ENCODE measurements at regions not wholly inside any gene's neighbourhood (a gene's known extent, or its start where the extent isn't known, plus 50 kb on each side); places are given as distances from the start of the nearest gene placed in this dataset.

GRCh38 chr1:232218955-232219865, 410.7 kb downstream of the SIPA1L2 start:
- H3K27ac ChIP-seq (ENCODE audit: low read depth in 1 of 2, low read length in 2 of 2), result no peak overlapping the region
- no peaks in the 10 kb centered on the region for H3K36me3 ChIP-seq (ENCODE audit: control insufficient read depth in 1 of 2, insufficient read depth in 2 of 2, low read length in 1 of 2)
- intact Hi-C loops (cut with DNase I), result no loop called here
- ATAC-seq (ENCODE audit: low FRiP score), result no peak
- DNase-seq, result no peak
- H3K9me3 ChIP-seq (ENCODE audit: control insufficient read depth, low read length), result no peaks in the 10 kb centered on the region
- H3K27me3 ChIP-seq (ENCODE audit: control insufficient read depth in 1 of 2, insufficient read depth in 2 of 2, low read length in 1 of 2), result no peaks in the 10 kb centered on the region
- no peak overlapping the region for H3K4me3 ChIP-seq (ENCODE audit: low read length in 2 of 2)
- no peaks in the 10 kb centered on the region for H3K4me1 ChIP-seq (ENCODE audit: control insufficient read depth in 1 of 2, insufficient read depth in 2 of 2, low read length in 2 of 2)
- WGBS, 2 donors, result 38 to 44% methylated on average over 7 of the region's 7 CpGs

DNA sequence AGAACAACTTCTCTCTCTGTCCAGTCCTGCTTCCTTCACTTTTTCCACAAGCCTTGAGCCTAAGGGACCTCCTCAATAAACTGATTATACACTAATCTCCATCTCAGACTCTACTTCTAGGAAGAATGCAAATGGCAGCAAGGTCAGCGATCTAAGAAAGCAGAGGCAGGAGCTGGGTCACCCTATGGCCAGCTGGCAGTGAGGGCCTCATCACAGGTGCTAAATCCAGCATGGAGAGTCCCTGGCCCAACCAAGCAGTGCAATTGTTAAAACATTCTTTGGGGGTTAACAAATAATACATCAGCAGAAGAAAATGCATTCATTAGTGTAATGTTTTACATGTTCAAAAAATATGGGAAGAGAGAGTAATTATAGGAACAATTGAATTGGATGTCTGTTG, 416.0 kb downstream of the SIPA1L2 start:
- WGBS, 2 donors, result 96 to 100% methylated on average over 1 of the region's 1 CpG
- Histone ChIP-seq H3K27me3 (ENCODE audit: control insufficient read depth in 1 of 2, insufficient read depth in 2 of 2, low read length in 1 of 2) (no peaks in the 10 kb centered on the region), H3K36me3 (ENCODE audit: control insufficient read depth in 1 of 2, insufficient read depth in 2 of 2, low read length in 1 of 2) (no peaks in the 10 kb centered on the region), H3K4me3 (ENCODE audit: low read length in 2 of 2) (no peak overlapping the region), H3K27ac (ENCODE audit: low read depth in 1 of 2, low read length in 2 of 2) (no peak overlapping the region), H3K9me3 (ENCODE audit: control insufficient read depth, low read length) (no peaks in the 10 kb centered on the region), H3K4me1 (ENCODE audit: control insufficient read depth in 1 of 2, insufficient read depth in 2 of 2, low read length in 2 of 2) (no peaks in the 10 kb centered on the region)
- no peak for ATAC-seq (ENCODE audit: low FRiP score)
- intact Hi-C loops (cut with DNase I), result no loop called here
- DNase-seq, result no peak

GRCh38 chr1:232212253-232212652, 417.7 kb downstream of the SIPA1L2 start:
- no peaks in the 10 kb centered on the region for H3K27me3 ChIP-seq (ENCODE audit: control insufficient read depth in 1 of 2, insufficient read depth in 2 of 2, low read length in 1 of 2)
- no peaks in the 10 kb centered on the region for H3K36me3 ChIP-seq (ENCODE audit: control insufficient read depth in 1 of 2, insufficient read depth in 2 of 2, low read length in 1 of 2)
- no peaks in the 10 kb centered on the region for H3K4me1 ChIP-seq (ENCODE audit: control insufficient read depth in 1 of 2, insufficient read depth in 2 of 2, low read length in 2 of 2)
- no peaks in the 10 kb centered on the region for H3K9me3 ChIP-seq (ENCODE audit: control insufficient read depth, low read length)
- ATAC-seq (ENCODE audit: low FRiP score) (no peak), DNase-seq (no peak)
- no peak overlapping the region for H3K27ac ChIP-seq (ENCODE audit: low read depth in 1 of 2, low read length in 2 of 2)
- 49 to 50% methylated on average over 1 of the region's 1 CpG for WGBS, 2 donors
- H3K4me3 ChIP-seq (ENCODE audit: low read length in 2 of 2), result no peak overlapping the region
- intact Hi-C loops (cut with DNase I), result no loop called here

- H3K27me3 ChIP-seq (ENCODE audit: control insufficient read depth in 1 of 2, insufficient read depth in 2 of 2, low read length in 1 of 2), result no peaks in the 10 kb centered on the region
- intact Hi-C loops (cut with DNase I), result no loop called here
- ATAC-seq (ENCODE audit: low FRiP score) (no peak), DNase-seq (no peak)
- no peaks in the 10 kb centered on the region for H3K4me1 ChIP-seq (ENCODE audit: control insufficient read depth in 1 of 2, insufficient read depth in 2 of 2, low read length in 2 of 2)
- H3K9me3 ChIP-seq (ENCODE audit: control insufficient read depth, low read length), result no peaks in the 10 kb centered on the region
- no peaks in the 10 kb centered on the region for H3K36me3 ChIP-seq (ENCODE audit: control insufficient read depth in 1 of 2, insufficient read depth in 2 of 2, low read length in 1 of 2)
- WGBS, 2 donors, result 91 to 95% methylated on average over 2 of the region's 2 CpGs
- no peak overlapping the region for H3K4me3 ChIP-seq (ENCODE audit: low read length in 2 of 2)
- H3K27ac ChIP-seq (ENCODE audit: low read depth in 1 of 2, low read length in 2 of 2), result no peak overlapping the region
These were observed 418.8 kb downstream of the SIPA1L2 start for GRCh38 chr1:232211149-232211548.

DNA sequence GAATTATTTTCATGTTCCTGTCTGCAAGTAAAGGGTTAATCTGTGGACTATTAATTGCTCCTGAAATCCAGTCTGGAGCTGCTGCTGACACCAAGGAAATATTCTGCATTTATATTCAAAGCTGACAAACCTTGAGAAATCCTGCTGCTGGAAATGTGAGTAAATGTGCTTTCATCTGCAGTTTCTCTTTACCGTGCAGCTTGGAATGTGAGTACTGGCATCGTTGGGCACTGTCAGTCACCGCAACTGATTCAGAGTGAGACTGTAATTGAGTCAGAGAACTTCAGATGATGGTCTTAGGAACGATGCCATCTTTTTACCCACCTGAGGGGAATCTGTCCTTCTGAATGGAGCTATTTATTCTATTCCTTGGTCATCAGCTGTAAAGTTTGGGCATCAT, 420.6 kb downstream of the SIPA1L2 start:
- Histone ChIP-seq H3K27me3 (ENCODE audit: control insufficient read depth in 1 of 2, insufficient read depth in 2 of 2, low read length in 1 of 2) (no peaks in the 10 kb centered on the region), H3K27ac (ENCODE audit: low read depth in 1 of 2, low read length in 2 of 2) (no peak overlapping the region), H3K36me3 (ENCODE audit: control insufficient read depth in 1 of 2, insufficient read depth in 2 of 2, low read length in 1 of 2) (no peaks in the 10 kb centered on the region), H3K4me3 (ENCODE audit: low read length in 2 of 2) (no peak overlapping the region), H3K9me3 (ENCODE audit: control insufficient read depth, low read length) (no peaks in the 10 kb centered on the region), H3K4me1 (ENCODE audit: control insufficient read depth in 1 of 2, insufficient read depth in 2 of 2, low read length in 2 of 2) (no peaks in the 10 kb centered on the region)
- ATAC-seq (ENCODE audit: low FRiP score) (no peak), DNase-seq (no peak)
- 42 to 43% methylated on average over 4 of the region's 4 CpGs for WGBS, 2 donors
- intact Hi-C loops (cut with DNase I), result no loop called here

- H3K4me3 ChIP-seq (ENCODE audit: low read length in 2 of 2), result no peak overlapping the region
- no peak overlapping the region for H3K27ac ChIP-seq (ENCODE audit: low read depth in 1 of 2, low read length in 2 of 2)
- H3K27me3 ChIP-seq (ENCODE audit: control insufficient read depth in 1 of 2, insufficient read depth in 2 of 2, low read length in 1 of 2), result no peaks in the 10 kb centered on the region
- no peaks in the 10 kb centered on the region for H3K36me3 ChIP-seq (ENCODE audit: control insufficient read depth in 1 of 2, insufficient read depth in 2 of 2, low read length in 1 of 2)
- no peaks in the 10 kb centered on the region for H3K4me1 ChIP-seq (ENCODE audit: control insufficient read depth in 1 of 2, insufficient read depth in 2 of 2, low read length in 2 of 2)
- no peaks in the 10 kb centered on the region for H3K9me3 ChIP-seq (ENCODE audit: control insufficient read depth, low read length)
- no peak for DNase-seq
- WGBS, 2 donors, result 88% methylated on average over 8 of the region's 8 CpGs
- no peak for ATAC-seq (ENCODE audit: low FRiP score)
- intact Hi-C loops (cut with DNase I), result no loop called here
These were observed 422.7 kb downstream of the SIPA1L2 start for GRCh38 chr1:232207073-232207866.

- Histone ChIP-seq H3K9me3 (ENCODE audit: control insufficient read depth, low read length) (peaks cover 1% of the 10 kb centered on the region), H3K4me3 (ENCODE audit: low read length in 2 of 2) (no peak overlapping the region), H3K36me3 (ENCODE audit: control insufficient read depth in 1 of 2, insufficient read depth in 2 of 2, low read length in 1 of 2) (no peaks in the 10 kb centered on the region), H3K27me3 (ENCODE audit: control insufficient read depth in 1 of 2, insufficient read depth in 2 of 2, low read length in 1 of 2) (no peaks in the 10 kb centered on the region), H3K4me1 (ENCODE audit: control insufficient read depth in 1 of 2, insufficient read depth in 2 of 2, low read length in 2 of 2) (no peaks in the 10 kb centered on the region), H3K27ac (ENCODE audit: low read depth in 1 of 2, low read length in 2 of 2) (no peak overlapping the region)
- ATAC-seq (ENCODE audit: low FRiP score), result no peak
- DNase-seq, result no peak
- intact Hi-C loops (cut with DNase I), result no loop called here
These were observed 425.7 kb downstream of the SIPA1L2 start for GRCh38 chr1:232204269-232204668.

- no peaks in the 10 kb centered on the region for H3K36me3 ChIP-seq (ENCODE audit: control insufficient read depth in 1 of 2, insufficient read depth in 2 of 2, low read length in 1 of 2)
- no peak overlapping the region for H3K27ac ChIP-seq (ENCODE audit: low read depth in 1 of 2, low read length in 2 of 2)
- no peak for DNase-seq
- 89 to 92% methylated on average over 7 of the region's 7 CpGs for WGBS, 2 donors
- peaks cover 3% of the 10 kb centered on the region for H3K9me3 ChIP-seq (ENCODE audit: control insufficient read depth, low read length)
- intact Hi-C loops (cut with DNase I), result no loop called here
- no peaks in the 10 kb centered on the region for H3K27me3 ChIP-seq (ENCODE audit: control insufficient read depth in 1 of 2, insufficient read depth in 2 of 2, low read length in 1 of 2)
- ATAC-seq (ENCODE audit: low FRiP score), result no peak
- no peaks in the 10 kb centered on the region for H3K4me1 ChIP-seq (ENCODE audit: control insufficient read depth in 1 of 2, insufficient read depth in 2 of 2, low read length in 2 of 2)
- H3K4me3 ChIP-seq (ENCODE audit: low read length in 2 of 2), result no peak overlapping the region
These were observed 428.9 kb downstream of the SIPA1L2 start for GRCh38 chr1:232201024-232201423.

DNA sequence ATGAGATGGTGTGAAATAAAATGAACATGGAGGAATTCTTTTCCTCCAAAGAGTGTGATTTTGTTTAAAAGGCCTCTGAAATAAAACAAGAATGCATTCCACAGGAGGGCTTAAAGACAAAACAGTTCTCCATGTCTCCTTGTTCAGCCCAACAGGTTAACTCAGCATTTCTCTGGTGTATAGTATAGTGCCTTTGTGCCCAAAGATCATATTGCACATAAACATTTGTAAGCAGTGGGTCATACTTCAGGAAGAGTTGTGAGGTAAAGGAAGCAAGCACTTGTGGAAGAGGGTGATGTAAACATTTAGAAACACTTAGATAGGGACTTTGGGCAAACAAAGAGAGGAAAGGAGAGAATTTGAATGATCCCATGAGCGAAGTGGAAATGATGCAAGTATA, 433.9 kb downstream of the SIPA1L2 start:
- Histone ChIP-seq H3K36me3 (ENCODE audit: control insufficient read depth in 1 of 2, insufficient read depth in 2 of 2, low read length in 1 of 2) (no peaks in the 10 kb centered on the region), H3K4me3 (ENCODE audit: low read length in 2 of 2) (no peak overlapping the region), H3K27me3 (ENCODE audit: control insufficient read depth in 1 of 2, insufficient read depth in 2 of 2, low read length in 1 of 2) (no peaks in the 10 kb centered on the region), H3K27ac (ENCODE audit: low read depth in 1 of 2, low read length in 2 of 2) (no peak overlapping the region), H3K4me1 (ENCODE audit: control insufficient read depth in 1 of 2, insufficient read depth in 2 of 2, low read length in 2 of 2) (peaks cover 0 to 3% of the 10 kb centered on the region in 2 donors), H3K9me3 (ENCODE audit: control insufficient read depth, low read length) (peaks cover 3% of the 10 kb centered on the region)
- DNase-seq, result no peak
- no peak for ATAC-seq (ENCODE audit: low FRiP score)
- 95% methylated on average over 1 of the region's 1 CpG for WGBS, 2 donors
- intact Hi-C loops (cut with DNase I), result no loop called here
